HepG2 (cell line): ENCODE measurements at regions not wholly inside any gene's neighbourhood (a gene's known extent, or its start where the extent isn't known, plus 50 kb on each side); places are given as distances from the start of the nearest gene placed in this dataset.

Experiments used
- ATAC-seq: fragments of 200-7000 bp; cut with Tn5 transposase; 3 replicates; pipeline ENCODE4 v1.9.1; 2020; ENCODE audit warnings: mild to moderate bottlenecking, moderate library complexity
- BruUV-seq: library from RNA; stranded (reverse); fragments of 400-500 nt; replicated peaks from 2 replicates; lab custom pipeline; 2021; lab: Mats Ljungman, UMichigan
- CTCF ChIA-PET: fragments of 300-600 bp; formaldehyde crosslinking; extraction: SDS; loops from one replicate; lab custom pipeline; 2021; ENCODE audit warnings: low total read pairs, inconsistent platforms, low intra/inter-chr PET ratio; lab: Yijun Ruan, JAX
- POLR2A ChIA-PET: fragments of 350-600 bp; sonication (Branson Sonifier 250); formaldehyde crosslinking; loops from one replicate; lab custom pipeline; 2020; ENCODE audit warnings: antibody characterized with exemption, inconsistent platforms; lab: Yijun Ruan, JAX
- DNase-seq: peaks from one replicate; pipeline ENCODE4 v3.0.0-alpha.2; 2015; ENCODE audit warnings: low spot score
- FAIRE-seq: peaks from 3 replicates; lab custom pipeline; 2011; peaks lifted over from hg19 to GRCh38; lab: Jason Lieb, UNC
- H2AFZ ChIP-seq: one replicate; pipeline ENCODE4 v1.6.1; 2011; ENCODE audit warnings: low read length, inconsistent platforms
- H3K27ac ChIP-seq: fragments of 300-600 bp; 3 replicates; pipeline ENCODE4 v1.8.0; 2011; ENCODE audit warnings: mixed run types, mild to moderate bottlenecking, mixed read lengths, low read length, inconsistent platforms; ENCODE audit not compliant: insufficient read depth; ENCODE audit errors: extremely low read length
- H3K27me3 ChIP-seq, 2 experiments: fragments of 200-600 bp in 1 of 2; 2 replicates in 1 of 2; 3 replicates in 1 of 2; pipeline versions ENCODE4 v1.6.0 to v1.8.0; 2011; ENCODE audit warnings: low read length in 2 of 2, mild to moderate bottlenecking in 2 of 2, moderate library complexity in 2 of 2, inconsistent platforms in 1 of 2; ENCODE audit not compliant: insufficient read depth in 2 of 2, control insufficient read depth in 1 of 2
- H3K36me3 ChIP-seq, 2 experiments: fragments of 200-600 bp in 1 of 2; replicated peaks in 1 of 2; 2 replicates in 1 of 2; 3 replicates in 1 of 2; pipeline versions ENCODE4 v1.5.1 to v1.8.0; 2011; ENCODE audit warnings: low read length in 2 of 2, inconsistent platforms in 1 of 2; ENCODE audit not compliant: insufficient read depth in 2 of 2, control insufficient read depth in 1 of 2
- H3K4me1 ChIP-seq: 2 replicates; pipeline ENCODE4 v1.5.1; 2012; ENCODE audit warnings: low read length, inconsistent platforms; ENCODE audit not compliant: insufficient read depth
- H3K4me2 ChIP-seq: 2 replicates; pipeline ENCODE4 v1.6.0; 2011; ENCODE audit warnings: low read depth, low read length, inconsistent platforms
- H3K4me3 ChIP-seq, 3 experiments: fragments of 200-600 bp in 1 of 3; sonication (generic), shearing (Covaris generic) in 1 of 3; replicated peaks in 1 of 3; 2 replicates each; pipeline ENCODE4 v1.5.1; 2011 to 2016; ENCODE audit warnings: low read length in 3 of 3, inconsistent platforms in 2 of 3, low read depth in 2 of 3, mild to moderate bottlenecking in 2 of 3, control low read depth in 1 of 3, mixed read lengths in 1 of 3; ENCODE audit not compliant: insufficient read depth in 1 of 3
- H3K79me2 ChIP-seq: one replicate; pipeline ENCODE4 v1.6.1; 2011; ENCODE audit warnings: low read length, inconsistent platforms; ENCODE audit not compliant: insufficient read depth
- H3K9ac ChIP-seq: 2 replicates; pipeline ENCODE4 v1.6.0; 2011; ENCODE audit warnings: mild to moderate bottlenecking, low read depth, low read length, inconsistent platforms; ENCODE audit not compliant: insufficient read depth
- H3K9me3 ChIP-seq: 2 replicates; pipeline ENCODE4 v1.5.1; 2012; ENCODE audit warnings: mild to moderate bottlenecking, low read length
- H4K20me1 ChIP-seq: 2 replicates; pipeline ENCODE4 v1.6.0; 2011; ENCODE audit warnings: inconsistent platforms, mild to moderate bottlenecking, low read length, moderate library complexity; ENCODE audit not compliant: insufficient read depth
- ATM ChIP-seq: fragments of 450-650 bp; IDR thresholded peaks from 2 replicates; pipeline ENCODE4 v1.7.1; 2017; ENCODE audit warnings: mild to moderate bottlenecking, borderline replicate concordance
- KLF16 ChIP-seq, 2 experiments: sonication (generic) in 1 of 2; formaldehyde crosslinking in 1 of 2; IDR thresholded peaks; 2 replicates each; pipeline versions ENCODE4 v1.6.1 to v1.8.0; 2016 to 2023; ENCODE audit warnings: missing genetic modification reagents in 2 of 2, missing compliant biosample characterization in 1 of 2
- MAZ ChIP-seq, 2 experiments: sonication (generic) in 1 of 2; formaldehyde crosslinking in 1 of 2; IDR thresholded peaks; 2 replicates each; pipeline versions ENCODE4 v1.5.0 to v1.6.1; 2012 to 2020; ENCODE audit warnings: low read depth in 2 of 2, mild to moderate bottlenecking in 2 of 2, borderline replicate concordance in 1 of 2, improper control_type of control experiment in 1 of 2, low read length in 1 of 2, missing genetic modification reagents in 1 of 2, moderate library complexity in 1 of 2
- SATB2 ChIP-seq: sonication (generic); formaldehyde crosslinking; IDR thresholded peaks from 2 replicates; pipeline ENCODE4 v1.5.0; 2020; ENCODE audit warnings: missing genetic modification reagents
- SETDB1 ChIP-seq: sonication (generic); formaldehyde crosslinking; IDR thresholded peaks from 2 replicates; pipeline ENCODE4 v1.5.1; 2020; ENCODE audit warnings: missing genetic modification reagents, mild to moderate bottlenecking, borderline replicate concordance
- SMYD3 ChIP-seq: sonication (generic); formaldehyde crosslinking; IDR thresholded peaks from 2 replicates; pipeline ENCODE4 v1.8.1; 2023; ENCODE audit warnings: mild to moderate bottlenecking, missing genetic modification reagents
- TOPORS ChIP-seq: sonication (generic); formaldehyde crosslinking; IDR thresholded peaks from 2 replicates; pipeline ENCODE4 v1.8.0; 2023; ENCODE audit warnings: mild to moderate bottlenecking, missing genetic modification reagents
- TSC22D2 ChIP-seq: sonication (generic); formaldehyde crosslinking; IDR thresholded peaks from 2 replicates; pipeline ENCODE4 v1.5.1; 2020; ENCODE audit warnings: missing genetic modification reagents, mild to moderate bottlenecking, borderline replicate concordance
- ZNF570 ChIP-seq: sonication (generic); formaldehyde crosslinking; IDR thresholded peaks from 2 replicates; pipeline ENCODE4 v1.4.0; 2020; ENCODE audit warnings: mild to moderate bottlenecking, missing genetic modification reagents, borderline replicate concordance
- ZNF777 ChIP-seq: sonication (generic); formaldehyde crosslinking; IDR thresholded peaks from 2 replicates; pipeline ENCODE4 v1.4.0; 2020; ENCODE audit warnings: missing genetic modification reagents
- WGBS: methylation state at CpG from one replicate; pipeline ENCODE4 v1.1.6; 2017; ENCODE audit warnings: low lambda C conversion rate; 5-methylcytosine and 5-hydroxymethylcytosine counted together
- in situ Hi-C: cut with HindIII; loops from 2 replicates; pipeline ENCODE4 v1.10.0; 2017; ENCODE audit warnings: low pct_unique_long_range_greater_than_20kb; ENCODE audit not compliant: extremely low pct_ligation_motif_present
- intact Hi-C: fragments of 100-400 bp; cut with micrococcal nuclease; formaldehyde crosslinking; loops from one replicate; pipeline ENCODE4 v1.10.0; 2022; ENCODE audit not compliant: unreplicated experiment
- TF ChIP-seq, protein P1 (sequence below): sonication (generic); formaldehyde crosslinking; conservative IDR thresholded peaks from 2 replicates; pipeline ENCODE4 v1.8.0; 2022; ENCODE audit warnings: low read depth, missing genetic modification reagents
- TF ChIP-seq, protein P2 (sequence below): IDR thresholded peaks from 2 replicates; pipeline ENCODE4 v1.6.1; 2012; ENCODE audit warnings: low read depth, low read length, improper control_type of control experiment
- TF ChIP-seq, protein P3 (sequence below): sonication (generic); formaldehyde crosslinking; IDR thresholded peaks from 2 replicates; pipeline ENCODE4 v1.5.0; 2020; ENCODE audit warnings: missing genetic modification reagents
- TF ChIP-seq, protein P4 (sequence below): fragments of 450-650 bp; IDR thresholded peaks from 2 replicates; pipeline ENCODE4 v1.6.1; 2017

DNA sequence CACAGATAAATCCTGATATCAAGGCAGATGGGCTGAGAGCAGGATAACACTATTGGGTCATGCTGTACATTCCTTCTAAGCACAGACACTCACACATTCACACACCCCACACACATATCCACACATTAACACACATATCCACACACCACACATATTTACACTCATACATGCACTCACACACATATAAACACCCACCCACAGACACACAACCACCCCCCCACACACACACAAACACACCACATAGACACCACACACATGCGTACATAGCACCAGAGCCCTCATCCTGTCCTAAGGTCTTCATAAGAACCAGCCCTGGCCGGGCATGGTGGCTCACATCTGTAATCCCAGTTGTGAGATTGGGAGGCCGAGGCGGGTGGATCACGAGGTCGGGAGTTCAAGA is 322.3 kb upstream of the ADCY2 start:
- Histone ChIP-seq H2AFZ (no peak overlapping the region), H3K9me3 (no peaks in the 10 kb centered on the region), H3K36me3 (no peaks in the 10 kb centered on the region), H3K27me3 (no peaks in the 10 kb centered on the region), H3K4me1 (no peaks in the 10 kb centered on the region)
- no TSS peak for BruUV-seq
- POLR2A ChIA-PET = no interaction called here
- DNase-seq (no peak), ATAC-seq (no peak), FAIRE-seq (no peak)
- intact Hi-C loops = no loop called here
- TF ChIP-seq MAZ (IDR thresholded peaks at IDR 0.05; ENCODE audit: borderline replicate concordance, low read depth, low read length) (no peak), MAZ (CRISPR knock-in tag; IDR thresholded peaks at IDR 0.05; ENCODE audit: low read depth) (no peak), ZNF570 (CRISPR knock-in tag) (no peak), SMYD3 (CRISPR knock-in tag) (no peak), TSC22D2 (CRISPR knock-in tag) (no peak), ATM (no peak)
- TF ChIP-seq, protein P1, sequence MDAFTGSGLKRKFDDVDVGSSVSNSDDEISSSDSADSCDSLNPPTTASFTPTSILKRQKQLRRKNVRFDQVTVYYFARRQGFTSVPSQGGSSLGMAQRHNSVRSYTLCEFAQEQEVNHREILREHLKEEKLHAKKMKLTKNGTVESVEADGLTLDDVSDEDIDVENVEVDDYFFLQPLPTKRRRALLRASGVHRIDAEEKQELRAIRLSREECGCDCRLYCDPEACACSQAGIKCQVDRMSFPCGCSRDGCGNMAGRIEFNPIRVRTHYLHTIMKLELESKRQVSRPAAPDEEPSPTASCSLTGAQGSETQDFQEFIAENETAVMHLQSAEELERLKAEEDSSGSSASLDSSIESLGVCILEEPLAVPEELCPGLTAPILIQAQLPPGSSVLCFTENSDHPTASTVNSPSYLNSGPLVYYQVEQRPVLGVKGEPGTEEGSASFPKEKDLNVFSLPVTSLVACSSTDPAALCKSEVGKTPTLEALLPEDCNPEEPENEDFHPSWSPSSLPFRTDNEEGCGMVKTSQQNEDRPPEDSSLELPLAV (CRISPR knock-in tag) = no peak
- TF ChIP-seq, all 625 proteins: peak for 0
- WGBS = 24% methylated on average over 6 of the region's 6 CpGs
- in situ Hi-C loops = no loop called here
- Histone ChIP-seq H4K20me1 (no peaks in the 10 kb centered on the region), H3K27ac (no peak overlapping the region), H3K79me2 (no peaks in the 10 kb centered on the region), H3K9ac (no peak overlapping the region), H3K4me3 (no peak overlapping the region), H3K4me2 (no peak overlapping the region)
- CTCF ChIA-PET = no interaction called here

DNA sequence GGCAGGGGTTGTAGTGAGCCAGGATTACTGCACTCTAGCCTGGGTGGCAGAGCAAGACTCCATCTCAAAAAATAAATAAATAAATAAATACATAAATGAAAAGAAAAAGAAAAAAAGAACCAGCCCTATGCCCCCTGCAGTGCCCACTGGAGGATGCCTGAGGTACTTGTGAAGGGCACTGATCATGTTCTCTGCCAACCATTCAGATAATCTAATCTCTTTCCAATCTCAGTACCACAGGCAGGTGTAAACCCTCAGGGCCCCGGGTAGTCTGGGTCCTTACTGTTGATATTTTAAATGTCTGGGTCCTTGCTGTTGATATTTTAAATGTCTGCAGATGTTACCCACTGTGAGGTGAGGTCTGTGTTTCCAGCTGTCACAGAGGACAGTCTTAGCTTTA is 321.8 kb upstream of the ADCY2 start:
- in situ Hi-C loops (no loop called here), intact Hi-C loops (no loop called here)
- BruUV-seq = no TSS peak
- FAIRE-seq (no peak), DNase-seq (no peak), ATAC-seq (no peak)
- no peaks in the 10 kb centered on the region for H3K27me3 ChIP-seq
- H3K9me3 ChIP-seq = no peaks in the 10 kb centered on the region
- H3K4me3 ChIP-seq = no peak overlapping the region
- no peaks in the 10 kb centered on the region for H3K4me1 ChIP-seq
- POLR2A ChIA-PET = no interaction called here
- no peaks in the 10 kb centered on the region for H3K79me2 ChIP-seq
- H3K27ac ChIP-seq = no peak overlapping the region
- H4K20me1 ChIP-seq = no peaks in the 10 kb centered on the region
- no peak overlapping the region for H3K4me2 ChIP-seq
- H2AFZ ChIP-seq = no peak overlapping the region
- CTCF ChIA-PET = no interaction called here
- no peak overlapping the region for H3K9ac ChIP-seq
- WGBS = 0% methylated on average over 1 of the region's 1 CpG
- H3K36me3 ChIP-seq = no peaks in the 10 kb centered on the region
- TF ChIP-seq KLF16 (CRISPR knock-in tag; IDR thresholded peaks at IDR 0.05) (no peak), TOPORS (no peak), SETDB1 (no peak), ZNF777 (no peak), SATB2 (CRISPR knock-in tag) (no peak)
- TF ChIP-seq, protein P2, sequence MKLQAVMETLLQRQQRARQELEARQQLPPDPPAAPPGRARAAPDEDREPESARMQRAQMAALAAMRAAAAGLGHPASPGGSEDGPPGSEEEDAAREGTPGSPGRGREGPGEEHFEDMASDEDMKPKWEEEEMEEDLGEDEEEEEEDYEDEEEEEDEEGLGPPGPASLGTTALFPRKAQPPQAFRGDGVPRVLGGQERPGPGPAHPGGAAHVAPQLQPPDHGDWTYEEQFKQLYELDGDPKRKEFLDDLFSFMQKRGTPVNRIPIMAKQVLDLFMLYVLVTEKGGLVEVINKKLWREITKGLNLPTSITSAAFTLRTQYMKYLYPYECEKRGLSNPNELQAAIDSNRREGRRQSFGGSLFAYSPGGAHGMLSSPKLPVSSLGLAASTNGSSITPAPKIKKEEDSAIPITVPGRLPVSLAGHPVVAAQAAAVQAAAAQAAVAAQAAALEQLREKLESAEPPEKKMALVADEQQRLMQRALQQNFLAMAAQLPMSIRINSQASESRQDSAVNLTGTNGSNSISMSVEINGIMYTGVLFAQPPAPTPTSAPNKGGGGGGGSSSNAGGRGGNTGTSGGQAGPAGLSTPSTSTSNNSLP = no peak
- TF ChIP-seq, protein P3, sequence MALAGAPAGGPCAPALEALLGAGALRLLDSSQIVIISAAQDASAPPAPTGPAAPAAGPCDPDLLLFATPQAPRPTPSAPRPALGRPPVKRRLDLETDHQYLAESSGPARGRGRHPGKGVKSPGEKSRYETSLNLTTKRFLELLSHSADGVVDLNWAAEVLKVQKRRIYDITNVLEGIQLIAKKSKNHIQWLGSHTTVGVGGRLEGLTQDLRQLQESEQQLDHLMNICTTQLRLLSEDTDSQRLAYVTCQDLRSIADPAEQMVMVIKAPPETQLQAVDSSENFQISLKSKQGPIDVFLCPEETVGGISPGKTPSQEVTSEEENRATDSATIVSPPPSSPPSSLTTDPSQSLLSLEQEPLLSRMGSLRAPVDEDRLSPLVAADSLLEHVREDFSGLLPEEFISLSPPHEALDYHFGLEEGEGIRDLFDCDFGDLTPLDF (CRISPR knock-in tag) = no peak
- TF ChIP-seq, protein P4, sequence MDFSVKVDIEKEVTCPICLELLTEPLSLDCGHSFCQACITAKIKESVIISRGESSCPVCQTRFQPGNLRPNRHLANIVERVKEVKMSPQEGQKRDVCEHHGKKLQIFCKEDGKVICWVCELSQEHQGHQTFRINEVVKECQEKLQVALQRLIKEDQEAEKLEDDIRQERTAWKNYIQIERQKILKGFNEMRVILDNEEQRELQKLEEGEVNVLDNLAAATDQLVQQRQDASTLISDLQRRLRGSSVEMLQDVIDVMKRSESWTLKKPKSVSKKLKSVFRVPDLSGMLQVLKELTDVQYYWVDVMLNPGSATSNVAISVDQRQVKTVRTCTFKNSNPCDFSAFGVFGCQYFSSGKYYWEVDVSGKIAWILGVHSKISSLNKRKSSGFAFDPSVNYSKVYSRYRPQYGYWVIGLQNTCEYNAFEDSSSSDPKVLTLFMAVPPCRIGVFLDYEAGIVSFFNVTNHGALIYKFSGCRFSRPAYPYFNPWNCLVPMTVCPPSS = no peak
